ENCODE measurements at regions not wholly inside any gene's neighbourhood (a gene's known extent, or its start where the extent isn't known, plus 50 kb on each side); places are given as distances from the start of the nearest gene placed in this dataset.

DNA sequence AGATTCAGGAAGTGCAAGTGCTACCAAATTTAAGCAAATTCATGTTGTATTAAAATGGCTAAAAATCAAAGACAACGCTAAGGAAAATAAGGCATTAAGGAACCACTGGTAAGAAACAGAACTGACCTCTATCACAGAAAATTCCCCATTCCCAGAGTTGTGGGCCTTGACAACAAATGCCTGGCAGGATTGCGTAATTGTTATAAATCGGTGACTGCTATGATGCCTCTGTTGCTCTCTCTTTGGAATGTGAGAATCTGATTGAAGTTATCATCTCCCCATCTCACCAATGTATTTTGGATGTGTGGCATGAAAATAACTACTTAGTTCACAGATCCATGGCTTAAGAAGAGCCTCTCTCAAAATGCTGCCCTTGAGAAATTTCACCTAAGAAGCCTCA, 257.3 kb downstream of the OGFRL1 start:
- Mint-ChIP-seq H3K4me3 (no peak overlapping the region), H3K4me1 (no peaks in the 10 kb centered on the region), H3K27me3 (ENCODE audit: insufficient read depth) (no peaks in the 10 kb centered on the region), H3K36me3 (ENCODE audit: low read depth) (no peaks in the 10 kb centered on the region), H3K27ac (no peak overlapping the region), H3K9me3 (no peaks in the 10 kb centered on the region)
- no peaks in the 10 kb centered on the region for H3K36me3 ChIP-seq (ENCODE audit: control insufficient read depth, insufficient read depth, low read length)
- 98% methylated on average over 3 of the region's 3 CpGs; no CpG with 5 or more reads in 1 of the 2 experiments for WGBS, 2 experiments (ENCODE audit: insufficient coverage in 1 of 2, insufficient read length in 1 of 2)
- H3K4me3 ChIP-seq (ENCODE audit: low read length), result no peak overlapping the region
- no peak overlapping the region for H3K9ac ChIP-seq (ENCODE audit: extremely low read depth, low read length, poor library complexity, severe bottlenecking)
- no peak for TF ChIP-seq CTCF (conservative IDR thresholded peaks at IDR 0.05)
- no peak for DNase-seq
- H3K27ac ChIP-seq (ENCODE audit: low read depth, low read length), result no peak overlapping the region
- no peaks in the 10 kb centered on the region for H3K4me1 ChIP-seq (ENCODE audit: control insufficient read depth, insufficient read depth, low read length)
- no peaks in the 10 kb centered on the region for H3K9me3 ChIP-seq (ENCODE audit: control insufficient read depth, low read length)
- no peaks in the 10 kb centered on the region for H3K27me3 ChIP-seq (ENCODE audit: control insufficient read depth, insufficient read depth, low read length, poor library complexity, severe bottlenecking)

DNA sequence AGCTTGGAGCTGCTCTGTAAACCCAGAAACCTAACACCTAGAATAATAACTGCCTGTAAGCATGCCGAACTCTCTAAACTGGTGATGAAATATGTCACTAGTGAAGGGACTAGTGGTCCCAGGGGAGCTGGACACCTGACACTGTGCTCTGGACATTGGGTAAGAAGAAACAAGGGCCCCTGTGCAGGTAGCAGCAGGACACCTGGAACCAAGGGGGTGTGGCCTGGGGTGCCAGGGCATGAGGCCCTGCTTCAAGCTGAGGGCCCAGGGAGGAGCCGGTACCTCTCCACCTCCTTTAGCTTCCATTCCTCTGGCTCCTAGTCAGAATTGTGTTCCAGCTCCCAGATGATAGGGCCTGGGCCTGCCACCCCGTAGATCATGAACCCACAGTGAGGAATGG, 263.2 kb downstream of the OGFRL1 start:
- Histone ChIP-seq H3K27me3 (ENCODE audit: control insufficient read depth, insufficient read depth, low read length, poor library complexity, severe bottlenecking) (no peaks in the 10 kb centered on the region), H3K4me1 (ENCODE audit: control insufficient read depth, insufficient read depth, low read length) (no peaks in the 10 kb centered on the region), H3K9ac (ENCODE audit: extremely low read depth, low read length, poor library complexity, severe bottlenecking) (no peak overlapping the region), H3K4me3 (ENCODE audit: low read length) (no peak overlapping the region), H3K36me3 (ENCODE audit: control insufficient read depth, insufficient read depth, low read length) (no peaks in the 10 kb centered on the region), H3K9me3 (ENCODE audit: control insufficient read depth, low read length) (peaks cover 21% of the 10 kb centered on the region), H3K27ac (ENCODE audit: low read depth, low read length) (no peak overlapping the region)
- H3K4me3 Mint-ChIP-seq, result no peak overlapping the region
- no peak for TF ChIP-seq CTCF (conservative IDR thresholded peaks at IDR 0.05)
- no peak overlapping the region for H3K27ac Mint-ChIP-seq
- 90 to 100% methylated on average over 1 to 3 of the region's 3 CpGs for whole genome bisulfite sequencing, 2 experiments (ENCODE audit: insufficient coverage in 1 of 2, insufficient read length in 1 of 2)
- H3K9me3 Mint-ChIP-seq, result peaks cover 26% of the 10 kb centered on the region
- H3K4me1 Mint-ChIP-seq, result no peaks in the 10 kb centered on the region
- peaks cover 2% of the 10 kb centered on the region for H3K36me3 Mint-ChIP-seq (ENCODE audit: low read depth)
- DNase-seq, result no peak
- no peaks in the 10 kb centered on the region for H3K27me3 Mint-ChIP-seq (ENCODE audit: insufficient read depth)

DNA sequence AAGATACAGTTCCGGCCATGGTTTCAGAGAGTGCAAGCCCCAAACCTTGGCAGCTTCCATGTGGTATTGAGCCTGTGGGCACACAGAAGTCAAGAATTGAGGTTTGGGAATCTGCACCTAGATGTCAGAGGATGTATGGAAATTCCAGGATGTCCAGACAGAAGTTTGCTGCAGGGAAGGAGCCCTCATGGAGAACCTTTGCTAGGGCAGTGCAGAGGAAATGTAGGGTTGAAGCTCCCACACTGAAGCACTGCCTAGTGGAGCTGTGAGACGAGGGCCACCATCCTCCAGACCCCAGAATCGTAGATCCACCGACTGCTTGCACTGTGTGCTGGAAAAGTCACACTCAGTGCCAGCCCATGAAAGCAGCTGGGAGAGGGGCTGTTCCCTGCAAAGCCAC, 267.5 kb downstream of the OGFRL1 start:
- 89 to 95% methylated on average over 3 to 4 of the region's 4 CpGs for WGBS, 2 experiments (ENCODE audit: insufficient coverage in 1 of 2, insufficient read length in 1 of 2)
- Mint-ChIP-seq H3K27me3 (ENCODE audit: insufficient read depth) (no peaks in the 10 kb centered on the region), H3K4me1 (no peaks in the 10 kb centered on the region)

More for the DNA sequence above, 267.5 kb downstream of the OGFRL1 start:
- Mint-ChIP-seq H3K36me3 (ENCODE audit: low read depth) (peaks cover 4% of the 10 kb centered on the region), H3K27ac (no peak overlapping the region), H3K9me3 (peaks cover 57% of the 10 kb centered on the region), H3K4me3 (no peak overlapping the region)
- Histone ChIP-seq H3K9ac (ENCODE audit: extremely low read depth, low read length, poor library complexity, severe bottlenecking) (no peak overlapping the region), H3K9me3 (ENCODE audit: control insufficient read depth, low read length) (peaks cover 45% of the 10 kb centered on the region), H3K27ac (ENCODE audit: low read depth, low read length) (no peak overlapping the region), H3K4me3 (ENCODE audit: low read length) (no peak overlapping the region), H3K36me3 (ENCODE audit: control insufficient read depth, insufficient read depth, low read length) (no peaks in the 10 kb centered on the region), H3K4me1 (ENCODE audit: control insufficient read depth, insufficient read depth, low read length) (no peaks in the 10 kb centered on the region), H3K27me3 (ENCODE audit: control insufficient read depth, insufficient read depth, low read length, poor library complexity, severe bottlenecking) (no peaks in the 10 kb centered on the region)
- no peak for TF ChIP-seq CTCF (conservative IDR thresholded peaks at IDR 0.05)
- DNase-seq, result no peak
